Hepatocyte (in vitro differentiated cells): ENCODE measurements at regions not wholly inside any gene's neighbourhood (a gene's known extent, or its start where the extent isn't known, plus 50 kb on each side); places are given as distances from the start of the nearest gene placed in this dataset.

Experiments
- DNase-seq: peaks from one replicate; pipeline ENCODE4 v3.0.0-alpha.2; 2016; ENCODE audit warnings: low spot score
- H2AFZ ChIP-seq: fragments of 200-600 bp; sonication (generic); 2 replicates; pipeline ENCODE4 v1.6.0; 2016; ENCODE audit warnings: antibody characterized with exemption, mild to moderate bottlenecking
- H3K27ac ChIP-seq: fragments of 200-600 bp; sonication (generic); 2 replicates; pipeline ENCODE4 v1.5.1; 2016; ENCODE audit warnings: mild to moderate bottlenecking
- H3K27me3 ChIP-seq: fragments of 200-600 bp; sonication (generic); 2 replicates; pipeline ENCODE4 v1.6.1; 2016
- H3K36me3 ChIP-seq: fragments of 200-600 bp; sonication (generic); replicated peaks from 2 replicates; pipeline ENCODE4 v1.5.1; 2016; ENCODE audit warnings: low read depth; ENCODE audit not compliant: insufficient read depth
- H3K4me1 ChIP-seq: fragments of 200-600 bp; sonication (generic); 2 replicates; pipeline ENCODE4 v1.5.1; 2016; ENCODE audit warnings: mild to moderate bottlenecking, moderate library complexity; ENCODE audit not compliant: insufficient read depth
- H3K4me2 ChIP-seq: fragments of 200-600 bp; sonication (generic); 2 replicates; pipeline ENCODE4 v1.6.0; 2016
- H3K4me3 ChIP-seq: fragments of 200-600 bp; sonication (generic); 2 replicates; pipeline ENCODE4 v1.5.1; 2016; ENCODE audit warnings: mild to moderate bottlenecking
- H3K79me2 ChIP-seq: fragments of 200-600 bp; sonication (generic); 2 replicates; pipeline ENCODE4 v1.6.0; 2017; ENCODE audit warnings: mild to moderate bottlenecking
- H3K9me2 ChIP-seq: fragments of 200-600 bp; sonication (generic); replicated peaks from 2 replicates; pipeline ENCODE4 v1.6.0; 2017; ENCODE audit warnings: mild to moderate bottlenecking; ENCODE audit not compliant: insufficient read depth
- H3K9me3 ChIP-seq: fragments of 200-600 bp; sonication (generic); 2 replicates; pipeline ENCODE4 v1.5.1; 2016; ENCODE audit warnings: low read depth, mild to moderate bottlenecking
- H4K20me1 ChIP-seq: fragments of 200-600 bp; sonication (generic); 2 replicates; pipeline ENCODE4 v1.6.0; 2016; ENCODE audit warnings: mild to moderate bottlenecking; ENCODE audit not compliant: insufficient read depth, poor library complexity, severe bottlenecking
- CTCF ChIP-seq: fragments of 200-600 bp; sonication (generic); IDR thresholded peaks from 2 replicates; pipeline ENCODE4 v1.5.1; 2016; ENCODE audit warnings: antibody characterized with exemption, mild to moderate bottlenecking; ENCODE audit not compliant: poor library complexity
- EZH2 ChIP-seq: fragments of 200-600 bp; sonication (generic); IDR thresholded peaks from 2 replicates; pipeline ENCODE4 v1.6.1; 2016; ENCODE audit warnings: antibody characterized with exemption, mild to moderate bottlenecking, borderline replicate concordance
- EZH2phosphoT487 ChIP-seq: fragments of 200-600 bp; sonication (generic); IDR thresholded peaks from one replicate; pipeline ENCODE4 v1.6.1; 2018; ENCODE audit warnings: antibody characterized with exemption, mild to moderate bottlenecking, low read depth, moderate library complexity; ENCODE audit not compliant: unreplicated experiment, severe bottlenecking
- WGBS: methylation state at CpG from one replicate; pipeline ENCODE4 v1.1.6; 2016; ENCODE audit warnings: low lambda C conversion rate; ENCODE audit errors: missing lambda C conversion rate; 5-methylcytosine and 5-hydroxymethylcytosine counted together

GRCh38 chr2:156134887-156135286 is 197.6 kb downstream of the NR4A2 start:
- Histone ChIP-seq H3K9me3 (no peaks in the 10 kb centered on the region), H3K27me3 (no peaks in the 10 kb centered on the region), H3K36me3 (no peaks in the 10 kb centered on the region), H2AFZ (no peak overlapping the region), H3K9me2 (no peaks in the 10 kb centered on the region), H4K20me1 (no peaks in the 10 kb centered on the region), H3K4me3 (no peak overlapping the region), H3K27ac (no peak overlapping the region), H3K4me2 (no peak overlapping the region), H3K79me2 (no peaks in the 10 kb centered on the region), H3K4me1 (no peaks in the 10 kb centered on the region)
- 87% methylated on average over 5 of the region's 5 CpGs for WGBS
- DNase-seq: no peak
- TF ChIP-seq CTCF (no peak), EZH2 (no peak), EZH2phosphoT487 (no peak)

- TF ChIP-seq EZH2phosphoT487 (no peak), CTCF (no peak), EZH2 (no peak)
- no peaks in the 10 kb centered on the region for H3K36me3 ChIP-seq
- 94% methylated on average over 1 of the region's 1 CpG for WGBS
- no peak overlapping the region for H3K4me2 ChIP-seq
- no peaks in the 10 kb centered on the region for H3K27me3 ChIP-seq
- no peaks in the 10 kb centered on the region for H3K9me3 ChIP-seq
- no peaks in the 10 kb centered on the region for H3K9me2 ChIP-seq
- no peaks in the 10 kb centered on the region for H3K79me2 ChIP-seq
- DNase-seq: no peak
- no peaks in the 10 kb centered on the region for H4K20me1 ChIP-seq
- no peaks in the 10 kb centered on the region for H3K4me1 ChIP-seq
- no peak overlapping the region for H2AFZ ChIP-seq
- H3K4me3 ChIP-seq: no peak overlapping the region
- H3K27ac ChIP-seq: no peak overlapping the region
Observed at GRCh38 chr2:156132941-156133340, 199.6 kb downstream of the NR4A2 start.

GRCh38 chr2:156132130-156132529 is 200.4 kb downstream of the NR4A2 start:
- no peak for TF ChIP-seq EZH2
- no peak for TF ChIP-seq EZH2phosphoT487
- TF ChIP-seq CTCF: no peak
- WGBS: 84% methylated on average over 2 of the region's 2 CpGs
- no peak overlapping the region for H2AFZ ChIP-seq
- no peak for DNase-seq
- no peaks in the 10 kb centered on the region for H3K4me1 ChIP-seq
- H4K20me1 ChIP-seq: no peaks in the 10 kb centered on the region
- H3K27ac ChIP-seq: no peak overlapping the region
- H3K36me3 ChIP-seq: no peaks in the 10 kb centered on the region
- no peaks in the 10 kb centered on the region for H3K79me2 ChIP-seq
- H3K4me3 ChIP-seq: no peak overlapping the region
- H3K27me3 ChIP-seq: no peaks in the 10 kb centered on the region
- H3K4me2 ChIP-seq: no peak overlapping the region
- no peaks in the 10 kb centered on the region for H3K9me2 ChIP-seq
- H3K9me3 ChIP-seq: no peaks in the 10 kb centered on the region

GRCh38 chr2:156129227-156129626 is 203.3 kb downstream of the NR4A2 start:
- no peak for DNase-seq

More at GRCh38 chr2:156129227-156129626, 203.3 kb downstream of the NR4A2 start:
- Histone ChIP-seq H3K36me3 (no peaks in the 10 kb centered on the region), H3K4me3 (no peak overlapping the region), H3K4me2 (no peak overlapping the region), H2AFZ (no peak overlapping the region), H4K20me1 (no peaks in the 10 kb centered on the region), H3K27me3 (no peaks in the 10 kb centered on the region), H3K9me3 (no peaks in the 10 kb centered on the region), H3K9me2 (no peaks in the 10 kb centered on the region), H3K27ac (no peak overlapping the region), H3K79me2 (no peaks in the 10 kb centered on the region), H3K4me1 (no peaks in the 10 kb centered on the region)
- WGBS: 80% methylated on average over 2 of the region's 2 CpGs
- no peak for TF ChIP-seq EZH2phosphoT487
- TF ChIP-seq CTCF: no peak
- no peak for TF ChIP-seq EZH2
